ENCODE measurements at regions not wholly inside any gene's neighbourhood (a gene's known extent, or its start where the extent isn't known, plus 50 kb on each side); places are given as distances from the start of the nearest gene placed in this dataset.

DNA sequence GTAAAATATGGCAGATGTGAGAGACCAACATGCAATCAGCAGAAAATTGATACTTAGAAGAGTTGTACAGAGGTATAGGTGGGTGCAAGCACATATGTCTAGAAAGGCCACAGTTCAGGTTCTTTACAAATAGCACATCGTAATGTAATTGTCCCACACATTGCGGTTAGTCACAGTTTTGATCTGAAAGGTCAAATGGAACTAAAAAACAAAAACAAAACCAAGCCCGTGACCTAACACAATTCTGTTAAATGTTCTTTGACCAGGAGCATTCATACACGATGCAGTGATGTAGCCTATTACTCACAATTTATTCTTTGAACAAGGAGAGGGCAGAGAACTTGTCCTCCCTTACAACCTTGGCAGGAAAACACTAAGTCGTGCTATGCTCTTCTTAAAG is 108.9 kb upstream of the MAP4K3 start:
- H3K9me3 ChIP-seq (ENCODE audit: control insufficient read depth, insufficient read depth, low read length), result peaks cover 7% of the 10 kb centered on the region; the same call in 1 of the 2 replicates
- CTCF ChIA-PET, result no interaction called here
- no peaks in the 10 kb centered on the region for H3K27me3 ChIP-seq (ENCODE audit: control insufficient read depth, insufficient read depth, low read length)
- POLR2A ChIA-PET, result no interaction called here
- H3K4me3 ChIP-seq (ENCODE audit: low read depth, low read length), result no peak overlapping the region
- TF ChIP-seq, protein P1, sequence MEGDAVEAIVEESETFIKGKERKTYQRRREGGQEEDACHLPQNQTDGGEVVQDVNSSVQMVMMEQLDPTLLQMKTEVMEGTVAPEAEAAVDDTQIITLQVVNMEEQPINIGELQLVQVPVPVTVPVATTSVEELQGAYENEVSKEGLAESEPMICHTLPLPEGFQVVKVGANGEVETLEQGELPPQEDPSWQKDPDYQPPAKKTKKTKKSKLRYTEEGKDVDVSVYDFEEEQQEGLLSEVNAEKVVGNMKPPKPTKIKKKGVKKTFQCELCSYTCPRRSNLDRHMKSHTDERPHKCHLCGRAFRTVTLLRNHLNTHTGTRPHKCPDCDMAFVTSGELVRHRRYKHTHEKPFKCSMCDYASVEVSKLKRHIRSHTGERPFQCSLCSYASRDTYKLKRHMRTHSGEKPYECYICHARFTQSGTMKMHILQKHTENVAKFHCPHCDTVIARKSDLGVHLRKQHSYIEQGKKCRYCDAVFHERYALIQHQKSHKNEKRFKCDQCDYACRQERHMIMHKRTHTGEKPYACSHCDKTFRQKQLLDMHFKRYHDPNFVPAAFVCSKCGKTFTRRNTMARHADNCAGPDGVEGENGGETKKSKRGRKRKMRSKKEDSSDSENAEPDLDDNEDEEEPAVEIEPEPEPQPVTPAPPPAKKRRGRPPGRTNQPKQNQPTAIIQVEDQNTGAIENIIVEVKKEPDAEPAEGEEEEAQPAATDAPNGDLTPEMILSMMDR (IDR thresholded peaks at IDR 0.05; ENCODE audit: low read depth, low read length), result no peak
- H3K27ac ChIP-seq (ENCODE audit: low read depth, low read length), result no peak overlapping the region
- no peak for DNase-seq (ENCODE audit: low read depth, low spot score)

DNA sequence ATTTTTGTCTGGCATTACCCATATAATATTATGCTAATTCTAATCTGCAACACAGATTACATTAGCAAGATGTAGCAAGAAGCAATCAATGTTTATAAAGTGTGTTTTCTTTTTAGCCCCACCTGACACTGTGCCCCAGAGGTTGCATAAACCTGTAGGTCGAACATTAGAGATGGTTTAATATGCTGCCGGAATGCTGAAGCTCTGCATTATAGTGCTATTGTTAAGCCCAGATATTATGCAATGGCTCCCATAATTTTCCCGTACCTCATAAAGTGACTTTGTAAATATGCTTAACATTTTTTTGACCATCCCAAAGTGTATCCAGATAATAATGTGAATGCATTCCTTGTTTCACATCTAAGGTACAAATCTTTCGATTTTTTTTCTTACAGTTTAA is 109.3 kb upstream of the MAP4K3 start:
- ChIA-PET POLR2A (no interaction called here), CTCF (no interaction called here)
- H3K9me3 ChIP-seq (ENCODE audit: control insufficient read depth, insufficient read depth, low read length), result peaks cover 7% of the 10 kb centered on the region; the same call in 1 of the 2 replicates
- no peak overlapping the region for H3K4me3 ChIP-seq (ENCODE audit: low read depth, low read length)
- H3K27ac ChIP-seq (ENCODE audit: low read depth, low read length), result no peak overlapping the region
- H3K27me3 ChIP-seq (ENCODE audit: control insufficient read depth, insufficient read depth, low read length), result no peaks in the 10 kb centered on the region
- no peak for DNase-seq (ENCODE audit: low read depth, low spot score)
- TF ChIP-seq, protein P1 (IDR thresholded peaks at IDR 0.05; ENCODE audit: low read depth, low read length), result no peak

DNA sequence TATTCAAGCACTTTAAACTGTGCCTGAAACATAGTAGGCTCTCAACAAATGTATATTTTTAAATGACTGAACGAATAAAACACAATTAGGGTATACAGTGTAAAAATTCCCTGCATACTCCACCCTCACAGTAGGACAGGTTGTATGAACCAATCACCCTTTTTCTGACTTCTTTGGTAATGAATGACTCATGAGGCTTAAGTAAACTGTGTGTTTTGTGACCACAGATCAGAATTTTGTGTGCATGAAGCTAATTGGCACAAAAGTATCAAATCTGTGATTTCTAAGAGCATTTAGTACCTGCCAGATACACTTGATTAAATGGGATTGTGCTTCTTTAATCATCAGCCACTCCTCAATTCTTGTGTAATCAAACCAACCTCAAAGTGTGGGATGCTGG is 109.9 kb upstream of the MAP4K3 start:
- CTCF ChIA-PET, result no interaction called here
- TF ChIP-seq, protein P1 (IDR thresholded peaks at IDR 0.05; ENCODE audit: low read depth, low read length), result no peak
- H3K27me3 ChIP-seq (ENCODE audit: control insufficient read depth, insufficient read depth, low read length), result no peaks in the 10 kb centered on the region
- no peak for DNase-seq (ENCODE audit: low read depth, low spot score)
- H3K9me3 ChIP-seq (ENCODE audit: control insufficient read depth, insufficient read depth, low read length), result peaks cover 7% of the 10 kb centered on the region; the same call in 1 of the 2 replicates
- H3K27ac ChIP-seq (ENCODE audit: low read depth, low read length), result no peak overlapping the region
- POLR2A ChIA-PET, result no interaction called here
- no peak overlapping the region for H3K4me3 ChIP-seq (ENCODE audit: low read depth, low read length)

DNA sequence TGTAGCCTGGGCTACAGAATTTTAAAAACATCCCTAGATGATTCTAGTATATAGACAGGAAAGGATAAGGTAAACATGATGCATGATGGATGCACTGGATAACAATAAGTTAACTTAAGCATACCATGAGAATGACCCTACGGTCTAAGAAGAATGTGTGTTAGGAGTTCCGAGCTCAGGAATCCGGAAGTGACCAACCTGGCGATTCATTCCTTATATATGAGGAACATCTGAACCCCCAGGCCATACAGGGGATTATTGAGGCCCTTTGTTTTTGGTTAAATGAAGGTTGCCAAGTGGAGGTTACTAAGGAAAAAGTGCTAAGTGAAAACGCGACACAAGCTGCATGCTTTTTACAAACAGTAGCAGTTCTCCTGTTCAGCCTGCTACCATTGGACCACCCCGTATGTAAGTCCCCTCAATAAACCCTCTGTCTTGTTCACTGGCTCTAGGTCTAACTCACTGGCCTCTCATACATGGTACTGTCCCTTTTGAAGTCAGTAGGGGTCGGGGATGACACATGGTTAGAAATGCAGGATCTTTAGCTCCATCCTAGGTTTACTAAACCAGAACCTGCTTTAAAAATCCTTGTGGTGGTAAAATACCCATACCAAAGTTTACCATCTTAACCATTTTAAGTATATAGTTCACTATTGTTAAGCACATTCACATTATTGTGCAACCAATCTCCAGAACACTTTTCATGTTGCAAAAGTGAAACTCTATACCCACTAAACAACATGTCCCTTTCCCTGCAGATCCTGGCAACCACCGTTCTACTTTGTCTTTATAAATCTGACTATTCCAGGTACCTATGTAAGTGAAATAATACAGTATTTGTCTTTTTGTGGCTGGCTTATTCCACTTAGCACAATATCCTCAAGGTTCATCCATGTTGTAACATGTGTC is 111.0 kb upstream of the MAP4K3 start:
- Histone ChIP-seq H3K27ac (ENCODE audit: low read depth, low read length) (no peak overlapping the region), H3K27me3 (ENCODE audit: control insufficient read depth, insufficient read depth, low read length) (no peaks in the 10 kb centered on the region), H3K9me3 (ENCODE audit: control insufficient read depth, insufficient read depth, low read length) (peaks cover 7% of the 10 kb centered on the region; the same call in 1 of the 2 replicates), H3K4me3 (ENCODE audit: low read depth, low read length) (no peak overlapping the region)
- no peak for DNase-seq (ENCODE audit: low read depth, low spot score)
- TF ChIP-seq, protein P1 (IDR thresholded peaks at IDR 0.05; ENCODE audit: low read depth, low read length), result no peak
- POLR2A ChIA-PET, result interaction anchor here (0.8 kb wide), 1 partner anchor 20 kb away, joined by 4 read pairs; no protein-coding TSS in a partner anchor
- CTCF ChIA-PET, result no interaction called here

DNA sequence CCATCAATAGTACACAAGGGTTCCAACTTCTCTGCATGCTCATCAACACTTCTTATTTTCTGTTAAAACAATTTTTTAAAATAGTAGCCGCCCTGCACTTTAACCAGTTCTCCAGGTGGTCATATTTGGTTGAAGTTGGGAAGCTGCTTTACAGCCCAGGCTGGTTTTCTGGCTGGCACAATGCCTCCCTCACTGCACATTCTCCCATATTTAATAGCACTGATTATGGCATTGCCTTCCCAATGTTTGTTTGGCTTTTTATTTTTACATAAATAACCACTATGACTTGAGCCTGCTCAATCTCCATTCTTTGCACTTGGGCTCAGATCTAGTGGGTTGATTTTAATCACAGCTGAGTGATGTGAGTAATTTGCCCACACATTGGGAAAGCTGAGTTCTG is 111.9 kb upstream of the MAP4K3 start:
- ChIA-PET CTCF (no interaction called here), POLR2A (no interaction called here)
- Histone ChIP-seq H3K9me3 (ENCODE audit: control insufficient read depth, insufficient read depth, low read length) (peaks cover 7% of the 10 kb centered on the region; the same call in 1 of the 2 replicates), H3K27me3 (ENCODE audit: control insufficient read depth, insufficient read depth, low read length) (no peaks in the 10 kb centered on the region), H3K27ac (ENCODE audit: low read depth, low read length) (no peak overlapping the region), H3K4me3 (ENCODE audit: low read depth, low read length) (no peak overlapping the region)
- TF ChIP-seq, protein P1 (IDR thresholded peaks at IDR 0.05; ENCODE audit: low read depth, low read length), result no peak
- no peak for DNase-seq (ENCODE audit: low read depth, low spot score)

Data from AG04450 (cell line).